WTC11 (cell line): ENCODE measurements at regions not wholly inside any gene's neighbourhood (a gene's known extent, or its start where the extent isn't known, plus 50 kb on each side); places are given as distances from the start of the nearest gene placed in this dataset.

Experiments
- CTCF ChIP-seq: fragments of 200-600 bp; IDR thresholded peaks from 2 replicates; pipeline ENCODE4 v1.8.0; 2022; ENCODE audit warnings: antibody characterized with exemption
- E2F5 ChIP-seq: sonication (generic); formaldehyde crosslinking; IDR thresholded peaks from 2 replicates; pipeline ENCODE4 v1.8.1; 2022; ENCODE audit warnings: mild to moderate bottlenecking, moderate library complexity, missing genetic modification reagents
- ETV6 ChIP-seq: sonication (generic); formaldehyde crosslinking; IDR thresholded peaks from 2 replicates; pipeline ENCODE4 v1.8.1; 2022; ENCODE audit warnings: mild to moderate bottlenecking, missing genetic modification reagents
- MAX ChIP-seq: sonication (generic); formaldehyde crosslinking; IDR thresholded peaks from 2 replicates; pipeline ENCODE4 v1.8.0; 2022; ENCODE audit warnings: mild to moderate bottlenecking, missing genetic modification reagents
- NFYB ChIP-seq: sonication (generic); formaldehyde crosslinking; conservative IDR thresholded peaks from 2 replicates; pipeline ENCODE4 v1.8.0; 2022; ENCODE audit warnings: low read depth, missing genetic modification reagents
- PRDM15 ChIP-seq: sonication (generic); formaldehyde crosslinking; IDR thresholded peaks from 2 replicates; pipeline ENCODE4 v1.8.0; 2022; ENCODE audit warnings: missing genetic modification reagents
- SP1 ChIP-seq: sonication (generic); formaldehyde crosslinking; conservative IDR thresholded peaks from 2 replicates; pipeline ENCODE4 v1.8.1; 2022; ENCODE audit warnings: missing genetic modification reagents
- USF1 ChIP-seq: sonication (generic); formaldehyde crosslinking; IDR thresholded peaks from 2 replicates; pipeline ENCODE4 v1.8.0; 2022; ENCODE audit warnings: mild to moderate bottlenecking, missing genetic modification reagents
- ZNF423 ChIP-seq: fragments of 250-450 bp; sonication (Bioruptor Pico); IDR thresholded peaks from 2 replicates; pipeline ENCODE4 v2.1.2; 2022; ENCODE audit warnings: mild to moderate bottlenecking, moderate library complexity
- ZNF671 ChIP-seq: fragments of 250-450 bp; sonication (Bioruptor Pico); IDR thresholded peaks from 2 replicates; pipeline ENCODE4 v1.8.0; 2021; ENCODE audit warnings: mild to moderate bottlenecking
- TF ChIP-seq, protein P1 (sequence below): sonication (generic); formaldehyde crosslinking; IDR thresholded peaks from 2 replicates; pipeline ENCODE4 v1.8.1; 2023; ENCODE audit warnings: mild to moderate bottlenecking, missing genetic modification reagents, moderate library complexity
- TF ChIP-seq, protein P2 (sequence below): fragments of 250-450 bp; sonication (Bioruptor Pico); IDR thresholded peaks from 2 replicates; pipeline ENCODE4 v1.9.0; 2021; ENCODE audit warnings: moderate library complexity, mild to moderate bottlenecking, inconsistent platforms, borderline replicate concordance
- TF ChIP-seq, protein P3 (sequence below): sonication (generic); formaldehyde crosslinking; IDR thresholded peaks from 2 replicates; pipeline ENCODE4 v1.8.1; 2023; ENCODE audit warnings: mild to moderate bottlenecking, missing genetic modification reagents, moderate library complexity
- TF ChIP-seq, protein P4 (sequence below): sonication (generic); formaldehyde crosslinking; conservative IDR thresholded peaks from 2 replicates; pipeline ENCODE4 v1.8.1; 2022; ENCODE audit warnings: mild to moderate bottlenecking, missing genetic modification reagents

DNA sequence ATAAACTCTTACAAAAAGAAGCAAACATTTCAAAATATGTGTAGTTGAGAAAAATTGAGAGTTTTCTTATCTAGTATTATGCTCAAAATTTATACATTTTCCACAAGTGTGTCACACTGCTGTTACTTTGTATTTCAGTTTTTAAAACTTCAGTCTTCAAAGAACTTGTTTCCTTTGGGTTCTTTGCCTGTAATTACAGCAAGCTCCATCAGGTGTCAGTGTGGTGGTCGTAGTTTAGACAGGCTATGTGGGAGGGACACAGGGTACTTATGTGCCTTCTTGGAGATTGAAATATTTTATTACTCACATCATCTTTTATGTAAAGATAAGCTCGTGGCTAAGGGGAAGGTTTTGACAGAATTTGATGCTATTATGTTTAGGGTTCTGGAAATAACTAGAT lies 360.5 kb downstream of the FGFR2 start:
- TF ChIP-seq ZNF671, result no peak
- TF ChIP-seq, protein P1, sequence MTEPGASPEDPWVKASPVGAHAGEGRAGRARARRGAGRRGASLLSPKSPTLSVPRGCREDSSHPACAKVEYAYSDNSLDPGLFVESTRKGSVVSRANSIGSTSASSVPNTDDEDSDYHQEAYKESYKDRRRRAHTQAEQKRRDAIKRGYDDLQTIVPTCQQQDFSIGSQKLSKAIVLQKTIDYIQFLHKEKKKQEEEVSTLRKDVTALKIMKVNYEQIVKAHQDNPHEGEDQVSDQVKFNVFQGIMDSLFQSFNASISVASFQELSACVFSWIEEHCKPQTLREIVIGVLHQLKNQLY (CRISPR knock-in tag), result no peak
- no peak for TF ChIP-seq CTCF
- TF ChIP-seq ETV6, result no peak
- TF ChIP-seq PRDM15, result no peak
- no peak for TF ChIP-seq USF1
- no peak for TF ChIP-seq ZNF423 (CRISPR knock-in tag)
- no peak for TF ChIP-seq NFYB (CRISPR knock-in tag)
- TF ChIP-seq, protein P2, sequence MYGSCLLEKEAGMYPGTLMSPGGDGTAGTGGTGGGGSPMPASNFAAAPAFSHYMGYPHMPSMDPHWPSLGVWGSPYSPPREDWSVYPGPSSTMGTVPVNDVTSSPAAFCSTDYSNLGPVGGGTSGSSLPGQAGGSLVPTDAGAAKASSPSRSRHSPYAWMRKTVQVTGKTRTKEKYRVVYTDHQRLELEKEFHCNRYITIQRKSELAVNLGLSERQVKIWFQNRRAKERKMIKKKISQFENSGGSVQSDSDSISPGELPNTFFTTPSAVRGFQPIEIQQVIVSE (CRISPR knock-in tag), result no peak
- TF ChIP-seq, protein P3, sequence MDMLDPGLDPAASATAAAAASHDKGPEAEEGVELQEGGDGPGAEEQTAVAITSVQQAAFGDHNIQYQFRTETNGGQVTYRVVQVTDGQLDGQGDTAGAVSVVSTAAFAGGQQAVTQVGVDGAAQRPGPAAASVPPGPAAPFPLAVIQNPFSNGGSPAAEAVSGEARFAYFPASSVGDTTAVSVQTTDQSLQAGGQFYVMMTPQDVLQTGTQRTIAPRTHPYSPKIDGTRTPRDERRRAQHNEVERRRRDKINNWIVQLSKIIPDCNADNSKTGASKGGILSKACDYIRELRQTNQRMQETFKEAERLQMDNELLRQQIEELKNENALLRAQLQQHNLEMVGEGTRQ (CRISPR knock-in tag), result no peak
- TF ChIP-seq, protein P4, sequence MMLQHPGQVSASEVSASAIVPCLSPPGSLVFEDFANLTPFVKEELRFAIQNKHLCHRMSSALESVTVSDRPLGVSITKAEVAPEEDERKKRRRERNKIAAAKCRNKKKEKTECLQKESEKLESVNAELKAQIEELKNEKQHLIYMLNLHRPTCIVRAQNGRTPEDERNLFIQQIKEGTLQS (CRISPR knock-in tag), result no peak
- TF ChIP-seq SP1 (CRISPR knock-in tag), result no peak
- TF ChIP-seq MAX (CRISPR knock-in tag), result no peak
- TF ChIP-seq E2F5 (CRISPR knock-in tag), result no peak
